Karpas-422 (cell line): ENCODE measurements at regions not wholly inside any gene's neighbourhood (a gene's known extent, or its start where the extent isn't known, plus 50 kb on each side); places are given as distances from the start of the nearest gene placed in this dataset.
"Not testable (repeated sequence)": the region's sequence is repeated elsewhere in the genome, so short reads cannot be mapped to it uniquely, and the experiment has no call there.

Experiments
- DNase-seq: peaks from one replicate; pipeline ENCODE4 v3.0.0-alpha.2; 2015
- H2AFZ ChIP-seq: fragments of 200-600 bp; sonication (generic); 2 replicates; pipeline ENCODE4 v1.6.1; 2014; ENCODE audit warnings: antibody characterized with exemption, low read length, mixed read lengths
- H3K27ac ChIP-seq: fragments of 200-600 bp; sonication (generic); 2 replicates; pipeline ENCODE4 v1.5.1; 2014; ENCODE audit warnings: mild to moderate bottlenecking, low read length, moderate library complexity
- H3K27me3 ChIP-seq: fragments of 200-600 bp; sonication (generic); 2 replicates; pipeline ENCODE4 v1.6.1; 2014; ENCODE audit warnings: low read length, mixed read lengths
- H3K36me3 ChIP-seq: fragments of 200-600 bp; sonication (generic); 2 replicates; pipeline ENCODE4 v1.6.1; 2014; ENCODE audit warnings: low read length, mixed read lengths; ENCODE audit not compliant: insufficient read depth
- H3K4me1 ChIP-seq: fragments of 200-600 bp; sonication (generic); 2 replicates; pipeline ENCODE4 v1.6.1; 2014; ENCODE audit warnings: mild to moderate bottlenecking, low read length, mixed read lengths
- H3K4me2 ChIP-seq: fragments of 200-600 bp; sonication (generic); 2 replicates; pipeline ENCODE4 v1.6.1; 2014; ENCODE audit warnings: low read length, low read depth, mild to moderate bottlenecking; ENCODE audit not compliant: poor library complexity, severe bottlenecking
- H3K4me3 ChIP-seq: fragments of 200-600 bp; sonication (generic); 2 replicates; pipeline ENCODE4 v1.5.1; 2014; ENCODE audit warnings: mild to moderate bottlenecking, antibody characterized with exemption, low read length, mixed read lengths
- H3K79me2 ChIP-seq: fragments of 200-600 bp; sonication (generic); 2 replicates; pipeline ENCODE4 v1.6.1; 2014; ENCODE audit warnings: mild to moderate bottlenecking, low read length, mixed read lengths
- H3K9ac ChIP-seq: fragments of 200-600 bp; sonication (generic); 2 replicates; pipeline ENCODE4 v1.6.0; 2014; ENCODE audit warnings: low read length
- H3K9me2 ChIP-seq: fragments of 200-600 bp; sonication (generic), shearing (Covaris generic); replicated peaks from 2 replicates; pipeline ENCODE4 v1.6.0; 2014; ENCODE audit warnings: mild to moderate bottlenecking, low read length, moderate library complexity; ENCODE audit not compliant: insufficient read depth
- H3K9me3 ChIP-seq: fragments of 300-700, 200-600 bp; sonication (generic); 2 replicates; pipeline ENCODE4 v1.6.1; 2014; ENCODE audit warnings: low read length, mixed read lengths
- H4K20me1 ChIP-seq: fragments of 200-600 bp; sonication (generic); 2 replicates; pipeline ENCODE4 v1.6.1; 2014; ENCODE audit warnings: mild to moderate bottlenecking, antibody characterized with exemption, low read length, low read depth; ENCODE audit not compliant: insufficient read depth

DNA sequence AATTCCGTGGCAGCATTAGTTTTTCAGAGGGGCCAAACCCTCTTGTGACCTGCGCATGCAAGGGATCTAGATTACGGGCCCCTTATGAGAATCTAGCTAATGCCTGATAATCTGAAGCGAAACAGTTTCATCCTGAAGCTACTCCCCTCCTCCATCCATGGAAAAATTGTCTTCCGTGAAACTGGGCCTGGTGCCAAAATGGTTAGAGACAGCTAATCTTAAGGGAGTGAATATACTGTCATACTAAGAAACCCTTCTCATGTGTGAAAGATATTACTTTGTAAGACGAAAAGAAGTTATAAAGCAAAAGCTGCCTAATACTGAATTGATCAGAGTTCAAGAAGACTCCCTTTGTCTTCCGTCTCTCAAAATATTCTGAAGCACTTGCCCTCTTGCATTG, 166.3 kb downstream of the DUSP10 start:
- no peak overlapping the region for H2AFZ ChIP-seq
- no peaks in the 10 kb centered on the region for H3K79me2 ChIP-seq
- no peaks in the 10 kb centered on the region for H3K27me3 ChIP-seq
- H3K9me2 ChIP-seq, result no peaks in the 10 kb centered on the region
- no peak overlapping the region for H3K27ac ChIP-seq
- no peaks in the 10 kb centered on the region for H3K36me3 ChIP-seq
- DNase-seq, result no peak
- H3K9ac ChIP-seq, result no peak overlapping the region
- H3K4me1 ChIP-seq, result no peaks in the 10 kb centered on the region
- H3K4me3 ChIP-seq, result no peak overlapping the region
- H3K4me2 ChIP-seq, result no peak overlapping the region
- H4K20me1 ChIP-seq, result no peaks in the 10 kb centered on the region
- H3K9me3 ChIP-seq, result no peaks in the 10 kb centered on the region

DNA sequence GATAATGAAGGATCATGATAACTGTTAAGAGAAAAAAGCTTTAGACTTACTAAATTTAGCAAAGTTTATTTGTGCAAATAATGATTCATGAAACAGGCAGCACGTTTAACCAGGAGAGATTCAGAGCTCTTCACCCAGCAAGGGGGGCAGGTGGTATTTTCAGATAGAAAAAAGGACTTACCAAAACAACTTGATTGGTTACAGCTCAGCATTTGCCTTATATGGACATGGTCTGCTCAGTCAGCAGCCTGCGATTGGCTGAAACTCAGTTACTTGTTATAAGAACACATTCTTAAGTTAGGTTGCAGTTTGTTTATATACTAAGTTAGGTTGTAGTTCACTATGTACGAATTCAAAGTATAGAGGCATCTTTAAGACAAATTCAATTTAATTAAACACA, 165.6 kb downstream of the DUSP10 start:
- DNase-seq, result no peak
- H3K4me3 ChIP-seq, result no peak overlapping the region
- no peak overlapping the region for H2AFZ ChIP-seq
- H3K9me3 ChIP-seq, result no peaks in the 10 kb centered on the region
- no peaks in the 10 kb centered on the region for H3K79me2 ChIP-seq
- no peak overlapping the region for H3K9ac ChIP-seq
- no peaks in the 10 kb centered on the region for H3K36me3 ChIP-seq
- no peaks in the 10 kb centered on the region for H4K20me1 ChIP-seq
- H3K27me3 ChIP-seq, result no peaks in the 10 kb centered on the region
- H3K4me2 ChIP-seq, result no peak overlapping the region
- H3K27ac ChIP-seq, result no peak overlapping the region
- no peaks in the 10 kb centered on the region for H3K9me2 ChIP-seq
- H3K4me1 ChIP-seq, result no peaks in the 10 kb centered on the region

DNA sequence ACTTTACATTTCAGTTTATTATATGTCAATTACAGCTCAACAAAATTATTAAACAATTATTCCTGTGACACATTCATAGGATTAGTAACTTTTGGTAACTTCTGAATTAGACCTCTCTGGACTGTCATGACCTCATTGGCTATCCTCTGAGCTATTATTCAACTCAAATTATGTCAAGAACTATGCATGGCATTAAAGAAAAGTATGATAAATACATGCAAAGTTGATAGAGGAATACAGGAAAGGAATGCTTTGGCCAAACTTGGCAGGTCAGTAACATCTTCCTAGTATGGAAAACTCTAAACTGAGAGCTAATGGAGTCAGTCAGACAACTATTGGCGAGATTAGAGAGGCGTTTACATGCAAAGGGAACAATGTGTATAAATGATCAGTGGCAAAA, 158.4 kb downstream of the DUSP10 start:
- H3K9me2 ChIP-seq, result no peaks in the 10 kb centered on the region
- no peak overlapping the region for H3K4me2 ChIP-seq
- no peaks in the 10 kb centered on the region for H3K9me3 ChIP-seq
- no peaks in the 10 kb centered on the region for H3K27me3 ChIP-seq
- no peaks in the 10 kb centered on the region for H4K20me1 ChIP-seq
- no peak overlapping the region for H3K9ac ChIP-seq
- no peaks in the 10 kb centered on the region for H3K79me2 ChIP-seq
- no peak overlapping the region for H3K4me3 ChIP-seq
- H3K36me3 ChIP-seq, result no peaks in the 10 kb centered on the region
- H3K4me1 ChIP-seq, result no peaks in the 10 kb centered on the region
- H3K27ac ChIP-seq, result no peak overlapping the region
- no peak overlapping the region for H2AFZ ChIP-seq
- DNase-seq, result no peak

DNA sequence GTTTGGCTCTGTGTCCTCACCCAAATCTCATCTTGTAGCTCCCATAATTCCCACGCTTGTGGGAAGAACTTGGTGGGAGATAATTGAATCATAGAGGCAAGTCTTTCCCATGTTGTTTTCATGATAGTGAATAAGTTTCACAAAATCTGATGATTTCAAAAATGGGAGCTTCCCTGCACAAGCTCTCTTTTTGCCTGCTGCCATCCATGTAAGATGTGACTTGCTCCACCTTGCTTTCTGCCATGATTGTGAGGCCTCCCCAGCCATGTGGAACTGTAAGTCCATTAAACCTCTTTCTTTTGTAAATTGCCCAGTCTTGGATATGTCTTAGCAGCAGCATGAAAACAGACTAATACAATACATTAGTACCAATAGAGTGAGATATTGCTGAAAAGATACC, 154.9 kb downstream of the DUSP10 start:
- not testable (repeated sequence) for H3K79me2 ChIP-seq, H3K9me2 ChIP-seq, H3K9ac ChIP-seq, H3K9me3 ChIP-seq, H2AFZ ChIP-seq, H3K4me2 ChIP-seq, H3K27me3 ChIP-seq, H3K4me1 ChIP-seq, DNase-seq, H4K20me1 ChIP-seq, H3K4me3 ChIP-seq, H3K36me3 ChIP-seq, H3K27ac ChIP-seq

DNA sequence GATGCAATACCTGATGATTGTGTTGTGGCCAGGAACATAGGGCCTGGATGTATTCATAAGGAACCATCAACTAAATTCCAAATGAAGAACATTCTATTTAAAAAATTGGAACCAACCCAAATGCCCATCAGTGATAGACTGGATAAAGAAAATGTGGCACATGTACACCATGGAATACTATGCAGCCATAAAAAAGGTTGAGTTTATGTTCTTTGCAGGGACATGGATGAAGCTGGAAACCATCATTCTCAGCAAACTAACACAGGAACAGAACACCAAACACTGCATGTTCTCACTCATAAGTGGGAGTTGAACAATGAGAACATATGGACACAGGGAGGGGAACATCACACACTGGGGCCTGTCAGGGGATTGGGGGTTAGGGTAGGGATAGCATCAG, 150.6 kb downstream of the DUSP10 start:
- not testable (repeated sequence) for H3K4me1 ChIP-seq, DNase-seq, H3K9ac ChIP-seq, H3K9me2 ChIP-seq, H3K36me3 ChIP-seq, H3K27ac ChIP-seq, H3K4me3 ChIP-seq, H3K4me2 ChIP-seq, H3K79me2 ChIP-seq, H2AFZ ChIP-seq, H3K27me3 ChIP-seq, H3K9me3 ChIP-seq, H4K20me1 ChIP-seq

DNA sequence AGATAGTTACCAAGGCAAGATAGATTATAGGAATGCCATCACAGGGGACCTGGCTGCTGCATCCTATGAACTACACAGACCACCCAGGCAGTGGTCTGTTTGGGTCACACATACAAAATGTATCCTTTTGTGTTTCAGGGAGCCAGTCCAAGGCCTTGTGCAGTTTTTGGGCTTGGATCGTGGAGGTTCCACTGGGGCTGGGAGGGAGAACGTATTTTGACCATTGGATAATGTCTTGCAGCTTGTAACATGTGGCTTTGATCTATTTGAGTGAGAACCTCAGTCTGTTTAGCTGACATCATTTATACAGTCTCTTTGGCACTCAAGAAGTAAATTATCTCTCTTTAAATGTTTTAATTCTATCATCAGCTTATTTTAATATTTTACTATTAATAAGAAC, 147.3 kb downstream of the DUSP10 start:
- Histone ChIP-seq H3K9me2 (no peaks in the 10 kb centered on the region), H3K4me2 (no peak overlapping the region), H3K27ac (no peak overlapping the region), H4K20me1 (no peaks in the 10 kb centered on the region), H3K4me1 (no peaks in the 10 kb centered on the region), H3K79me2 (no peaks in the 10 kb centered on the region), H3K27me3 (no peaks in the 10 kb centered on the region), H2AFZ (no peak overlapping the region), H3K9me3 (no peaks in the 10 kb centered on the region), H3K9ac (no peak overlapping the region), H3K36me3 (no peaks in the 10 kb centered on the region), H3K4me3 (no peak overlapping the region)
- DNase-seq, result no peak

DNA sequence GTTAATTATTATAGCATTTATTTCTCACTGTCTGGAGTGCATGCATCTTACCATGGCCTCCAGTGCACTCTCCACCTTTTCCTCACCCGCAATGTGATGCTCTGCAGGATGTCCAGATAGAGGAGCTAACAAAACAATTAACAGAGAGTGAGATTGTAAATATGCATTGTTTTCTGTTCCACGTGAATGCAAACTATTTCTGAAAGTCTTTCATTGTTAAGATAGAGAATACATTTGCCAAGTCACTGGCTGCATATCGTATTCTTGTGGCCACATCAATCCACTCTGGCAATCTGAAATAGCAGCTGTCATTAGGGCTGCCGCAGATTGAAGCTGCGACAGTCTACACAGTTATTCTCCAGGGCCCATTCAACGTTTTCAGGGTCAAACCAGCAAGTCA, 143.8 kb downstream of the DUSP10 start:
- Histone ChIP-seq H4K20me1 (no peaks in the 10 kb centered on the region), H3K4me2 (no peak overlapping the region), H2AFZ (no peak overlapping the region), H3K9ac (no peak overlapping the region), H3K9me3 (no peaks in the 10 kb centered on the region), H3K9me2 (no peaks in the 10 kb centered on the region), H3K79me2 (no peaks in the 10 kb centered on the region), H3K4me3 (no peak overlapping the region), H3K36me3 (no peaks in the 10 kb centered on the region), H3K4me1 (no peaks in the 10 kb centered on the region), H3K27ac (no peak overlapping the region), H3K27me3 (no peaks in the 10 kb centered on the region)
- DNase-seq, result no peak

DNA sequence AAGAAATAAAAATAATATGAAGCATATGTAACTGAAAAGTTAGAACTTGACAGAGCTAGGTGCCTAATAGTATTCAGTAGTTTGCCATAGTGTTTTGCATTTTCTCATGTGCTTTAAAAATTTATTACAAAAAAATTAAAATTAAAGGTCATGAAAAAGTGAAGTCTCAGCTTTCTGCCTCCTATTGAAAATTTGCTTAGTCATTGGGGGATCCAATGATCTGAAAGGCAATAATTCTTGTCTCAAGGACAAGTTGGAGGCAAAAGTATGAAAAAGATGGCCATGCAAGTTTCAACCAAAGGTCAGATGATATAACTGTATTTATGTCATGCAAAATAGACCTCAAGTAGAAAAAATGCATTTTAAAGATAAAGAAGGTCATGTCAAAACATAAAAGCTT, 140.7 kb downstream of the DUSP10 start:
- no peak overlapping the region for H3K4me2 ChIP-seq
- no peak overlapping the region for H2AFZ ChIP-seq
- H3K9me3 ChIP-seq, result no peaks in the 10 kb centered on the region
- no peak for DNase-seq
- H3K4me1 ChIP-seq, result no peaks in the 10 kb centered on the region
- H3K79me2 ChIP-seq, result no peaks in the 10 kb centered on the region
- no peaks in the 10 kb centered on the region for H3K27me3 ChIP-seq
- no peak overlapping the region for H3K27ac ChIP-seq
- no peak overlapping the region for H3K4me3 ChIP-seq
- no peaks in the 10 kb centered on the region for H4K20me1 ChIP-seq
- no peaks in the 10 kb centered on the region for H3K9me2 ChIP-seq
- no peak overlapping the region for H3K9ac ChIP-seq
- H3K36me3 ChIP-seq, result no peaks in the 10 kb centered on the region

DNA sequence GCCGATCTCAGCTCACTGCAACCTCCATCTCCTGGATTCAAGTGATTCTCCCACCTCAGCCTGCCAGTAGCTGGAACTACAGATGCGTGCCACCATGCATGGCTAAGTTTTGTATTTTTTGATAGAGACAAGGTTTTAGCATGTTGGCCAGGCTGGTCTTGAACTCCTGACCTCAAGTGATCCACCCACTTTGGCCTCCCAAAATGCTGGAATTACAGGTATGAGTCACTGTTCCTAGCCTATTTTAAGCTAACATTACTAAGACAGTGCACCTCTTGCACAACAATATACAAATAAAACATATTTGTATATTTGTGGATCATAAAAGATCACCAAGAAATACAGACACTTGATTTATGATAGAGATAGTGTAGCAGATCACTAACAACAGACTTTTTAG, 139.1 kb downstream of the DUSP10 start:
- H3K79me2 ChIP-seq, result no peaks in the 10 kb centered on the region
- H3K4me1 ChIP-seq, result no peaks in the 10 kb centered on the region
- 0 out of 2 replicates have a peak, but pooled peaks cover 3% of the 10 kb centered on the region for H3K9me2 ChIP-seq
- no peak overlapping the region for H3K4me3 ChIP-seq
- no peaks in the 10 kb centered on the region for H3K36me3 ChIP-seq
- H3K9me3 ChIP-seq, result no peaks in the 10 kb centered on the region
- no peak overlapping the region for H3K27ac ChIP-seq
- no peak overlapping the region for H3K4me2 ChIP-seq
- H3K9ac ChIP-seq, result no peak overlapping the region
- no peak overlapping the region for H2AFZ ChIP-seq
- H3K27me3 ChIP-seq, result no peaks in the 10 kb centered on the region
- H4K20me1 ChIP-seq, result no peaks in the 10 kb centered on the region
- no peak for DNase-seq
